Renal pelvis (tissue), 1 donor: ENCODE measurements at regions not wholly inside any gene's neighbourhood (a gene's known extent, or its start where the extent isn't known, plus 50 kb on each side); places are given as distances from the start of the nearest gene placed in this dataset.

Source experiments
- DNase-seq: peaks from one replicate; pipeline ENCODE4 v3.0.0-alpha.2; 2013

DNA sequence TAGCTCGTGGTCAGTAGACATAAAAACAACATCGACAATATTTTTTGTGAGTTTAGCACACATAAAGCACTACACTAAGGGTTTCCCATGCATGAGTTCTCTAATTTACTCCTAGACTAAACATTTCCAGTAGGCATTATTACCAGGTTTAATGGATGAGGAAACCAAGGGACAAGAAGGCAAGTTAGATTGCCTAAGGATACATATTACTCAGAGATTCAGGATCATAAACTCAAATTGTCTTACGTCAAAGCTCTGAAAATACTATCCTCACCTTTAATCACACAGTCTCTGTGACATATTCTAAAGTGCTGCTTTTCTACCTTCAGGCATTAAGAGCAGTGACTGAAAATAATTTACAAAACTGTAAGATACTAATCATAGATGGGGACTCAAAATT, 655.3 kb downstream of the SLC16A7 start:
- no peak for DNase-seq

DNA sequence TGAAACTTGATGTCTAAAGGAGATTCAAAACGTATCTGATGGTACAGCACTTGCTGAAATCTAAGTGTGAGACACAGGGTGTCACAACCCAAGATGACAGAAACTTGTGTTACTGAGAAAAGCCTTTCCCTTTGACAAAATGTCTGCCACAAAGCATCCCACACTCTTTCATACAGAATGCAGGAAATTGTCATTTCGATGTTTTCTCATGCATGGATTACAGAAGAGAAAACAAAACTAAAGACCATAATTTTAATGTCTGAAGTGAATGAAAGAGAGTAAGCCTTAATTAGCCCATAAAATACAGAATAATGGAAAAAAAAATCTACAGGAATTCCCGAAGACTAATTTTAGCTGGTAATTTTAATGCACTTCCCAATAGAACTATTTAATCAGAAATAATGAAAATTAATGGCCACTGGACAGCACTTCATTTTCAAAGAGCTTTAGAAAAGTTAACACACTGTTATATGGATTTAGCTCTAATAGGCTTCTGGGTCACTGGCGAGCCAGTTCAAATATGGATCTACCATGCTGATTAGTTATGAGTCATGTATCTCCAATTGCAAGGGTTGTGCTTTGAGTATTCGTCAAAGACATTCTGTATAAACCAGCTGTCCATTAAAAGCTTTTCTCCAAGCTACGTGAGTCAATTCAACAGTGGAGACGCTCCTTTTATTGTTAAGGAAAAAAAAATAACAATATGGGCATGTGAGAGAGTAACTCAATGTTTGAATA, 656.7 kb downstream of the SLC16A7 start:
- no peak for DNase-seq

DNA sequence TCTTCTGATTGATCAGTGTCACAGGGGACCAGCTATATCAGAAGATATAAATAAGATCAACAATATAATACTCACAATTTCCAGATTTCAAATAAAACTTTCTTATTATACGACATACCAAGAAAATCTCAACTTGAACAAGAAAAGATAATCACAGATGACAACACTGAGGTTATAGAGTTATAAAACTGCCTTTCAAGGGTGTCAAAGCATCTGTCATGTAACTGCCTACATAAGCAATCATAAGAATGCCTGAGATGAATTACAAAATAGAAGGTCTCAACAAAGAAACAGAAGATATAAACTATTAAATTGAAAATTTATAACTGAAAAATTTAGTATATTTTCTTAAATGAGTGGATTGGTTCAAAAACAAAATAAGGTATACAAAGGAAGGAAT, 659.2 kb downstream of the SLC16A7 start:
- DNase-seq, result no peak

DNA sequence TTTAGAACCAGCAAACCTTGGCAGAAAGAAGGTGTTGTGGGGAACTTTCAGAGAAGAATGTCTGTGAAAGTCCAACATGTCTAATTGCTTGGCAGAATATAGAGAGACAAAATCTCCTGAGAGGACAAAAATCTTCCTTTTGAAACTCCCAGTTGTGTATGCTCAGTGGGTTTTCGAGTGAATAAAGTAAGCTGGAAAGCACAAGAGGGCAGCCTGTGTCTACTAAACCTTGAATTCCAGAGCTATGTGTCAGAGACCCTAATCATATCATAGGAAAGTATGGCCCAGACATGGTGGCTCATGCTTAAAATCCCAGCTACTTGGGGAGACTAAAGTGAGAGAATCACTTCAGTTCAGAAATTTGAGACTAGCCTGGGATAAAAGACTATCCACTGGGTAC, 661.2 kb downstream of the SLC16A7 start:
- no peak for DNase-seq

DNA sequence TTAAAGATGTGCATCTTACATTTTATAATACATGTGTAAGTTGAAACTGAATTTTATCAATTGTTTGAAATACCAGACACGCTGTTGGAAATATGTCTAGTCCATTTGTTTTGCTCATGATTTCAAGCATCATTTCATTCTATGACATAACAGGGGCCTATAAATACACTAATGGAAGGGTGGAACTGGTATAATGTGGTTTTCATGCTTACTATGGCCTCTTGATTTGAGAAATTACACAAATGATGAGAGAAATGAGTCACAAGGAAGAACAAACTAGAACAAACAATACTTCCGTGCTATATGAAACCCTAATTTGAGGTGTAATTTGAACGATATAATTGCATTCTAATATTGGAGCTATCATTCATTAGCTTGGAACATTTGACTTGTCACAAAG, 663.4 kb downstream of the SLC16A7 start:
- no peak for DNase-seq

DNA sequence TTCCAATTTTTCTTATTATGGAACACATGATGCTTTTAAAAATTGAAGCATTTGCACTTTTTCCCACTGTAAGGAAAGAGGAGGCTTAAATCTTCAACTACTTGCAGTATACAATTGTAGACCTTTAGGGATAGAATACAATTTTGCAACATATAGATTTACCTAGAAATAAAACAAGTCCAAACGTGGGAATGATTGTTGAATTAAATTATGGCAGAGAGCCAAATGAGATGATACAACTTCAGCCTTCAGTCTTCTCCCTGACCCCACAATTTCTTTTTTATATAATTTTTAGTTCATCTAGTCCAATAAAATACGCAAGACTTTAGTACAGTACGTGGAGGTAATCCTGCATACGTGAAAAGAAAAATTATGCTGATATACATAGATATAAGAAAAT, 666.5 kb downstream of the SLC16A7 start:
- no peak for DNase-seq

DNA sequence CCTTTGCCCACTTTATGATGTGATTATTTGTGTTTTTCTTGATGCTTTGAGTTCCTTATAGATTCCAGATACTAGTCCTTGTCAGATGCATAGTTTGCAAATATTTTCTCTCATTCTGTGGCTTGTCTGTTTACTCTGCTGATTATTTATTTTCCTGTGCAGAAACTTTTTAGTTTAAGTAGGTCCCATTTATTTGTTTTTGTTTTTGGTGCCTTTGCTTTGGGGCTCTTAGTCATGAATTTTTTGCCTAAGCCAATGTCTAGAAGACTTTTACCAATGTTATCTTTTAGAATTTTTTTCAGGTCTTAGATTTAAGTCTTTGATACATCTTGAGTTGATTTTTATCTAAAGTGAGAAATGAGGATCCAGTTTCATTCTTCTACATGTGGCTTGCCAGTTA, 667.3 kb downstream of the SLC16A7 start:
- DNase-seq, result no peak

DNA sequence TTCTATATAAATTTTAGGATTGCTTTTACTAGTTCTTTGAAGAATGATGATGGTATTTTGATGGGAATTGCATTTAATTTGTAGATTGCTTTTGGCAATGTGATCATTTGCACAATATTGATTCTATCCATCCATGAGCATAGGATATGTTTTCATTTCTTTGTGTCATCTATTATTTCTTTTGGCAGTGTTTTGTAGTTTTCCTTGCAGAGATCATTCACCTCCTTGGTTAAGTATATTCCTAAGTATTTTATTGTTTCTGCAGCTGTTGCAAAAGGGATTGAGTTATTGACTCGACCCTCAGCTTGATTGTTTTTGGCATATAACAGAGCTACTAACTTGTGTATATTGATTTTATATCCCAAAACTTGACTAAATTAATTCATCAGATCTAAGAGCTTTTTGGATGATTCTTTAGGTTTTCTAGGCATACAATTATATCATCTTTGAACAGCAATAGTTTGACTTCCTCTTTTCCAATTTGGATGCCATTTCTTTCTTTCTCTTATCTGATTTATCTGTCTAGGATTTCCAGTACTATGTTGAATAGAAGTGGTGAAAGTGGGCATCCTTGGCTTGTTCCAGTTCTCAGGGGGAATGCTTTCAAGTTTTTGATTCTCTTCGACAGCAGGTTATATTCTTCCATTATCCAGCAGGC, 668.1 kb downstream of the SLC16A7 start:
- no peak for DNase-seq

DNA sequence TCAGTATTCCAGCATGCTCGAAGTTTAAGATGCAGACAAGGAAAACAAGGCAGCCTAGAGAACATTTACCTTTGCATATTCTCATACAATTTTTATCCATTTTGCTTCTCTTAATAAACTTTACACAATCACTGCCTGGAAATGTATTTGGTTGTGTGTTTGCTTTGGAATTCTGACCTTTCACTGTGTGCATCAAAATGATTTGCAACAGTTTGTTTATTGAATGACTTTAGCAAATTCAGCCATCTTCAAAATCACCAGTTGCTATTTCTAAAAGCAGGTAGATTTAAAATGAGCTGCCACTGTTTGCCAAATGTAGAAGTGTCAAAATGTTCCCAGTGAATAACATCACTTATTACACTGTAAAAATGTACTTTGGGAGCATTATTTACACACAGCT, 669.9 kb downstream of the SLC16A7 start:
- DNase-seq, result no peak

DNA sequence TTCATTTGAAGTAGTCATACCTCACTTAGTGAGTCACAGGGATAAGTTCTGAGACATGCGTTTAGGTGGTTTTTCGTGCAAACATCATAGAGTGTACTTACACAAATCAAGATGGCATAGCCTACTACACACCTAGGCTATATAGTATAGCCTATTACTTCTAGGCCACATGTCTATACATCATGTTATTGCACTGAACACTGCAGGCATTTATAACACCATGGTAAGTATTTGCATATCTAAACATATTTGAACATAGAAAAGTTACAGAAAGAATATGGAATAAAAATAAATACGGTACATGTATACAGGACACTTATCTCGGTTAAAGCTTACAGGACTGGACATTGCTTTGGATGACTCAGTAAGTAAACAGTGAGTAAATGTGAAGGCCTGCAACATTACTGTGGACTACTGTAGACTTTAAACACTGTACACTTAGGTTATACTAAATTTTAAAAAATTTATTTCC, 670.6 kb downstream of the SLC16A7 start:
- DNase-seq, result no peak

DNA sequence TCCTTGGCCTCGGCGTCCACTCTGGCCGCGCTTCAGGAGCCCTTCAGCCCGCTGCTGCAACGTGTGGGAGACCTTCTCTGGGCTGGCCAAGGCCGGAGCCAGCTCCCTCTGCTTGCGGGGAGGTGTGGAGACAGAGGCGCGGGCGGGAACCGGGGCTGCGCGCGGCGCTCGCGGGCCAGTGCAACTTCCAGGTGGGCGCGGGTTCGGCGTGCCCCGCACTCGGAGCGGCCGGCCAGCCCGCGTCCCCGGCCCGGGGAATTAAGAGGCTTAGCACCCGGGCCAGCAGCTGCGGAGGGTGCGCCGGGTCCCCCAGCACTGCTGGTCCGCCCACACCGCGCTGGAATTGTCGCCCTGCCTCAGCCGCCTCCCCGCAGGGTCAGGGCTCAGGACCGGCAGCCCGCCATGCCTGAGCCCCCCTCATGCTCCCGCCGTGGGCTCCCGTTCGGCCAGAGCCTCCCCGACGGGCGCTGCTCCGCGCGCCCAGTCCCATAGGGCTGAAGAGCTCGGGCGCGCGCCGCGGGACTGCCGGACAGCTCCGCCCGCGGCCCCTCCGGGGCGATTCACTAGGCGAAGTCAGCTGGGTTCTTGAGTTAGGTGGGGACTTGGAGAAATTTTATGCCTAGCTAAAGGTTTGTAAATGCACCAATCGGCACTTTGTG, 673.9 kb downstream of the SLC16A7 start:
- DNase-seq, result no peak

DNA sequence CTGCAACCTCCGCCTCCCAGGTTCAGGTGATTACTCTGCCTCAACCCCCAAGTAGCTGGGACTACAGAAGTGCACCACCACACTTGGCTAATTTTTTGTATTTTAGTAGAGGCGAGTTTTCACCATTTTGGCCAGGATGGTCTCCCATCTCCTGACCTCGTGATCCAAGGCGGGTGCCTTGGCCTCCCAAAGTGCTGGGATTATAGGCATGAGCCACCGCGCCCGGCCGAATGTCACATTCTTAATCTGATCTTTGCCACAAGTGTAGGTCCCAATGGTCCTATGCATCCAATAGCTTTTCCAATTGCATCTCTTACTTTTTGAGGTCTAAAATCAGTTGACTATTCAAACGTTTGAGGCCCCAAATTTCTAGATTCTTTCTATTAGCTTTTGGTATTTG, 676.0 kb downstream of the SLC16A7 start:
- no peak for DNase-seq

DNA sequence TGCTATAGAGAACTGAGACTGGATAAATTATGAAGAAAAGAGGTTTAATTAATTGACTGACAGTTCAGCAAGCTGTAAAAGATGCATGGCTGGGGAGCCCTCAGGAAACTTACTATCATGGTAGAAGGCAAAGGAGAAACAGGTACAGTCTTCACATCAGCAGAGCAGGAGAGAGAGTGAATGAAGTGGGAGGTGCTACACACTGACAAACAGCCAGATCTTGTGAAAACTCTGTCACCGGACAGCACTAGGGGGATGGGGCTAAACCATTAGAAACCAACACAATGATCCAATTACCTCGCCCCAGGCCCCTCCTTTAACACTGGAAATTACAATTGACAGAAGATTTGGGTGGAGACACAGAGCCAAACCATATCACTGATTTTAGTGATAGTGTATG, 682.4 kb downstream of the SLC16A7 start:
- DNase-seq, result no peak

DNA sequence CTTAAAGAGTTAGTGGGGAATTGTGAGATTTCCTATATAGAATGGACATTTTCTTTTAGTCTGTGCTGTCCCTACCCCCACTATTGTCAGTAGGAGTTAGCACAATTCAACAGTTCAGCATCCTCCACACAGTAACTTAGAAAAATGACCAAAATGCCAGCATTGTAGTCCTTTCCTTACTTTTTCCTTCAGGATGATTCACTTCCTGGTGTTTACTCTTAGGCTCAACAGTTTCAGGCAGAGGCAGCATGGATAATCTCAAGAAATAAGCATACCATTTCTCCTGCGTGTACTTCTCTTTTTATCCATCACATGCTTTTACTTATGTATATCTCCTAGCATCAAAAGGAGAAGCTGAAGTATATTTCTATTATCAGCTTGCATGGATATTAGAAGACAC, 683.4 kb downstream of the SLC16A7 start:
- no peak for DNase-seq

DNA sequence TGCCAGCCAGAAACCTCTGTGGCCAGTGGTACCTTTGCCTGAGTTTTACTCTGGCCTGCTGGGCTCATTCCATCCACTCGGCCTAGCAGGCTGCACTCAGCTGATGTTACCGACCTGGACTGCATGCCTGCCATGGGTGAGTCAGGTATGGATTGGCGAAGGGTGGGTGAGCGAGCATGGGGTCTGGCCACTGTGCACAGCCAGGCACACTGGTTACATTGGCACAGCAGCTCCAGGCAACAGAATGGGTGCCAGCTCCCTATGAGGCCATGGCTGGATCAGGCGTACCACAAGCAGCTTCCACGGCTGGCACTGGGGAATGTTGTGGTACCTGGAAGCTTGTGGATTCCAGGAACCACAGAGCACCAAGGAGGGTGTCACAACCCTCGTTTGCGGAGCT, 685.7 kb downstream of the SLC16A7 start:
- no peak for DNase-seq

DNA sequence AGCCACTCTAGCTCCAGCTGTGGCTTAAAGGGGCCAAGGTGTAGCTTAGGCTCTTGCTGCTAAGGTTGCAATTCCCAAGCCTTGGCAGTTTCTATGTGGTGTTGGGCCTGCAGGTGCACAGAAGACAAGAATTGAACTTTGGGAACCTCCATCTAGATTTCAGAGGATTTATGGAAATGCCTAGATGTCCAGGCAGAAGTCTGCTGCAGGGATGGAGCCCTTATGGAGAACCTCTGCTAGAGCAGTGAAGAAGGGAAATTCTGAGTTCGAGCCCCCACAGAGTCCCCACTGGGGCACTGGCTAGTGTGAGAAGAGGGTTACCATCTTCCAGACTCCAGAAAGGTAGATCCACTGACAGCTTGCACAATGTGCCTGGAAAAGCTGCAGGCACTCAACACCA, 694.7 kb downstream of the SLC16A7 start:
- DNase-seq, result no peak

DNA sequence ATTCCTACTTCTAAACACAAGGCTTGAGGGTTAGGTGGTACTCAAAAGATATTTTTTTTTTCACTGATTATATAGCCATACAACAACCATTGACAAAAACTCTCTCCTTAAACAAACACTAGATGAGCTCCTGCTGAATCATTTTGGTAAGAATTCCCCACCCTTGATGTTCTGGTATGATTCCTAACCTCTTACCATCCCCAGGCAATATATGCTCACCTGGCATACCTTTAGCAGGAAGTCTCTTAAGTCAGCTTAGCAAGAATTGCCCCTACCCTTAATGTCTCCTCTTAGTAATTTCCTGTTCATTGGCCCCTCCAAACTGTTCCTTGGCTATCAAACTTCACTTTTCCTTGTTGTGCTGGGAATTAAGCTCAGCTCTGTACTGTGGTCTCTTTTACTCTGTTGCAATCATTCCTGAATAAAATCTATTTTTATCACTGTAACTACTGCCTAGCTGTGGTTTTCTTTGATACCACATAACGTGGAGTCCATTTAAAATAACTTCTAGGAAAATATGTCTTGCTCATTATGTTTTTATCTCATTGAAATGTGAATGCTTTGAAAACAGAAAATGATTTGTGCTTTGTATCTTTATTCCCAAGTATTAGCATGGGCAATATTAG, 712.6 kb downstream of the SLC16A7 start:
- no peak for DNase-seq

DNA sequence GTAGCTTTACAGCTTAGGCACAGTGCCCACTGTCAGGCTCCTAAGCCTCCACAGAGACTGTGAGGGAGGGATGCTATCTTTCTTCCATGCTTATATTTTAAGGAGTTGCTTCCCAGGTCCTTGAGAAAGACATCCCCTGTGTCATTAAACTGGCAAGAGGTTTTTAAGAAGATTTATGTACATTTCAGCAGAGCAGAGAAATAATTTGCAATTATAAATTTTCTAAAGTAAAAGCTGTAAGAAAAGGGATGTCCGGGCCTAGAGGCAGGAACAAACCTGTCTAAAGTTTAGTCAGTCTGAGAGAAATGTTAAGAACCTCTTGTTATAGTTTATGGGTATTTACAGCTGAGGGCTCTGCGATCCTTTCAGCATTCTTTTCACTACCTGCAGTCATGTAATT, 716.1 kb downstream of the SLC16A7 start:
- DNase-seq, result no peak

DNA sequence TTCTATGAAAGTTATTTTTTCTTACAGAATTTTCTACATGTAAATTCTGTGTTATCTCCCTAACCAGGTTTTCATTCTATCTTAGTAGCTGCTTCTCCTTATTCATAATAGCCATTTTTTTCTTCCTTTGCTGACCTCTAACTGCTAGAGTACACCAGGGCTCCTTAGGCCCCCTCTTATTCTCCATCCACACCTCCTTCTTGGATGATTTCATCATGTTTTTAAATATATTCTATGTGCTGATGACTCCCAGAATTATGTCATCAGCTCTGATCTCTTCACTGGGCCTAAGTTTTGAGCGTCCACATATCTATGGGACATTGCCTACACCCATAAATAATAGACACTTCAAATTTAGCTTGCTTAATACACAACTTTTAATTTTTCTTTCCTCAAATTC, 721.5 kb downstream of the SLC16A7 start:
- DNase-seq, result no peak

DNA sequence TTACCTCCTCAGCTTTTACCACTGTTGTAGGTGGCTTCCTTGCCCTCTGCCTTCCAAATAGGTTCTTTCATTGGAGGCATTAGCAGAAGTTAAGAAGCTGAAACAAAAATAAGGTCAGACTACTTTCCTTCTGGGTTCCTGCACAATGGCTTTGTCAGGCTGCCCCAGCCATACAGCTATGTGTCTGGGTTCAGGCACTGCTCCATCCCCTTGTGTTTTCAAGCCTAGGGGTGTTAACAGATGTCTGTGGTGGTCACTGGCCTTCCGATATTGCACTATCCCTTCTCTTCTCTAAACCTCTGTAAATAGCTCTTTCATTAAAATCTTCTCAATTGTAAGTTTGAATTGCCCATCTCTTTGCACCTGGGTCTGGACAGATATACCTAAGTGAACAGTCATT, 728.9 kb downstream of the SLC16A7 start:
- no peak for DNase-seq

DNA sequence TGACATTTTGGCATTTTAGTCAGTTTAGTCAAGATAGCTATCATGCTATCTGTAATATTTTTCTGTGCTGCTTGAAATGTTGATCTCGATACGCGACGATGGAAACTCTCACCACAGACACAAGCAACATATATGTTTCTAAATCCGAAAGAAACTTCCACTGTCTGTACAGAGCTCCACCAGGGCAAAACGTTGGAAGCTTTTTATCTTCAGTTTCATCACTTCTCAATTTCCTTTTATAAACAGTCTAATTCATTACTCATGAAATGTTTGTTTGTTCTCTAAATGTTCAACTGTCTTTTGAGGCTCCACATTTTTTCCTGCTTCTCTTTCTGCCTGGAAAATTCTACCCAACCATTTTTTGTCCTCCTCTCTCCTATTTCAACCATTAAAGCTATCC, 737.6 kb downstream of the SLC16A7 start:
- no peak for DNase-seq

DNA sequence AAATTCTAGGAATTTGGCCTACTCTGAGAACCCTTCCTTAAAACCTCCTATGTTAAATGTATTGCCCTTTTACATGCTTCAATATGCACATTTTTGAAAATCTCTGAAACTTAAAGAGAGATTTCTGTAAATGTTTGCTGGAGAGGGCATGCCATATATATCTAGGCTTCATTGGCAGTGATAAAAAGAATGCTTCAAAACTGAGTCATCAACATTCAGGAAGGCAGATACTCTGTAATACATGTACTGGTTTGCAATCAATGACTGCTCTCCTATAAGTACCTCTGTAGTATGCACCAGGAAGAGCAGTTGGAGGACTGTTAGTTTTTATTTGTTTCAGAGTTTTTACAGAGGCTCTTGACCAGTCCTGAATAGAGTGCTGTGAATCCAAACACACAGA, 739.9 kb downstream of the SLC16A7 start:
- DNase-seq, result no peak
